Neural cell (in vitro differentiated cells): ENCODE measurements at regions not wholly inside any gene's neighbourhood (a gene's known extent, or its start where the extent isn't known, plus 50 kb on each side); places are given as distances from the start of the nearest gene placed in this dataset.

Experiments used
- EP300 ChIP-seq: fragments of 450-650 bp; conservative IDR thresholded peaks from 2 replicates; pipeline ENCODE4 v1.6.1; 2014; ENCODE audit warnings: antibody characterized with exemption, mild to moderate bottlenecking, moderate library complexity; ENCODE audit not compliant: poor library complexity, severe bottlenecking
- EZH2 ChIP-seq: fragments of 200-600, 300-800 bp; shearing (Covaris generic), sonication (generic); IDR thresholded peaks from 2 replicates; pipeline ENCODE4 v1.6.1; 2014; ENCODE audit warnings: antibody characterized with exemption, low read length, borderline replicate concordance, mild to moderate bottlenecking; ENCODE audit not compliant: insufficient read depth, poor library complexity, severe bottlenecking
- MXI1 ChIP-seq: fragments of 450-650 bp; conservative IDR thresholded peaks from 2 replicates; pipeline ENCODE4 v1.6.1; 2014; ENCODE audit warnings: antibody characterized with exemption, mild to moderate bottlenecking; ENCODE audit not compliant: poor library complexity, severe bottlenecking
- POLR2AphosphoS5 ChIP-seq: IDR thresholded peaks from 2 replicates; pipeline ENCODE4 v1.6.1; 2012
- RAD21 ChIP-seq: fragments of 450-650 bp; conservative IDR thresholded peaks from 2 replicates; pipeline ENCODE4 v1.6.1; 2014; ENCODE audit warnings: antibody characterized with exemption, mild to moderate bottlenecking, moderate library complexity
- REST ChIP-seq: IDR thresholded peaks from 2 replicates; pipeline ENCODE4 v1.6.1; 2012; ENCODE audit warnings: borderline replicate concordance
- TAF1 ChIP-seq: IDR thresholded peaks from 2 replicates; pipeline ENCODE4 v1.6.1; 2012; ENCODE audit warnings: low read depth
- TF ChIP-seq, protein P1 (sequence below): fragments of 450-650 bp; IDR thresholded peaks from 2 replicates; pipeline ENCODE4 v1.5.1; 2014; ENCODE audit warnings: antibody characterized with exemption, mild to moderate bottlenecking, moderate library complexity; ENCODE audit not compliant: poor library complexity, severe bottlenecking

DNA sequence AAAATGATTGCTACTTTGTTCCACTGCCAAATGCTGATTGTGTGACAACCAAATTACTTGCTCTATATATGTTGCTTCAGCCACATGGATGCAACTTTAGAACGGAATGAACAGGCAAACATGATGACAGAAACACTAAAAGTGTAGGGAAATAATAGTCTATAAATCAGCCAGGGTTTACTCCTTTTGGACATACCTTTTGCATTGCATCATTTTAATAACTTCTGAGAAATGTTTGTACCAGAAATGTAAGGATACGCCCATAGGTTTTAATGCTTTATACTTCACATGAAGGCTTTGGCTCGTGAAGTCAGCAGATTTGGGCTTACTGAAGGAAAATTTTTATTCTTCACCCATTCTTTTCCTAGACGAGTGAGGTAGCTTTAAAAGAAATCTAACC, 141.0 kb downstream of the POSTN start:
- TF ChIP-seq, protein P1, sequence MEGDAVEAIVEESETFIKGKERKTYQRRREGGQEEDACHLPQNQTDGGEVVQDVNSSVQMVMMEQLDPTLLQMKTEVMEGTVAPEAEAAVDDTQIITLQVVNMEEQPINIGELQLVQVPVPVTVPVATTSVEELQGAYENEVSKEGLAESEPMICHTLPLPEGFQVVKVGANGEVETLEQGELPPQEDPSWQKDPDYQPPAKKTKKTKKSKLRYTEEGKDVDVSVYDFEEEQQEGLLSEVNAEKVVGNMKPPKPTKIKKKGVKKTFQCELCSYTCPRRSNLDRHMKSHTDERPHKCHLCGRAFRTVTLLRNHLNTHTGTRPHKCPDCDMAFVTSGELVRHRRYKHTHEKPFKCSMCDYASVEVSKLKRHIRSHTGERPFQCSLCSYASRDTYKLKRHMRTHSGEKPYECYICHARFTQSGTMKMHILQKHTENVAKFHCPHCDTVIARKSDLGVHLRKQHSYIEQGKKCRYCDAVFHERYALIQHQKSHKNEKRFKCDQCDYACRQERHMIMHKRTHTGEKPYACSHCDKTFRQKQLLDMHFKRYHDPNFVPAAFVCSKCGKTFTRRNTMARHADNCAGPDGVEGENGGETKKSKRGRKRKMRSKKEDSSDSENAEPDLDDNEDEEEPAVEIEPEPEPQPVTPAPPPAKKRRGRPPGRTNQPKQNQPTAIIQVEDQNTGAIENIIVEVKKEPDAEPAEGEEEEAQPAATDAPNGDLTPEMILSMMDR = no peak
- TF ChIP-seq POLR2AphosphoS5 = no peak
- TF ChIP-seq EZH2 = no peak
- no peak for TF ChIP-seq REST
- TF ChIP-seq MXI1 = no peak
- no peak for TF ChIP-seq EP300
- no peak for TF ChIP-seq TAF1
- TF ChIP-seq RAD21 = no peak
